ENCODE measurements at regions not wholly inside any gene's neighbourhood (a gene's known extent, or its start where the extent isn't known, plus 50 kb on each side); places are given as distances from the start of the nearest gene placed in this dataset.
A peak's percentile ranks its signal among the peaks of the same experiment; 100 is the strongest.
"Not testable (repeated sequence)": the region's sequence is repeated elsewhere in the genome, so short reads cannot be mapped to it uniquely, and the experiment has no call there.

- DNase-seq (ENCODE audit: low spot score), result no peak
Observed at GRCh38 chr9:73219985-73220626, 68.4 kb downstream of the ANXA1 start.

GRCh38 chr9:73223594-73223993 is 71.9 kb downstream of the ANXA1 start:
- DNase-seq (ENCODE audit: low spot score), result no peak

GRCh38 chr9:73229543-73229942 is 77.9 kb downstream of the ANXA1 start:
- no peak for DNase-seq (ENCODE audit: low spot score)

GRCh38 chr9:73230251-73230650 is 78.6 kb downstream of the ANXA1 start:
- no peak for DNase-seq (ENCODE audit: low spot score)

DNA sequence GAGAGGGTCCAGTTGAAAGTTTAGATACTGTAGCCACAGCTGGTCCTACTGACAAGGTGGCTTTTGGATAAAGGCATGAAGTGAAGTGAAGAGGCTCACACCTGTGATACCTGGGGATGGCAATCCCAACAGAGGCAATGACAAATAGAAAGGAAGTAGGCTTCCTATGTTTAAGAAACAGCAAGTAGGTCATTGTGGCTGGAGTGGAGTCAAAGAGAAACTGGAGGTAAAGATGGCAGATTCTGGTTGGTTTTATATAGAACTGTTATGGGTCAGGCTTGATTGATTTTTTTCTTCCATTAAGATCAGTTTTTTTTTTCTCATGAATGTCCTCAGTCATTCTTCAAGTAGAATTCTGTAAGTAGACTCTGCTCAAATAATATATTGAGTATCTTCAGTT is 79.5 kb downstream of the ANXA1 start:
- DNase-seq (ENCODE audit: low spot score), result no peak

GRCh38 chr9:73233359-73234007 is 81.8 kb downstream of the ANXA1 start:
- no peak for DNase-seq (ENCODE audit: low spot score)

DNA sequence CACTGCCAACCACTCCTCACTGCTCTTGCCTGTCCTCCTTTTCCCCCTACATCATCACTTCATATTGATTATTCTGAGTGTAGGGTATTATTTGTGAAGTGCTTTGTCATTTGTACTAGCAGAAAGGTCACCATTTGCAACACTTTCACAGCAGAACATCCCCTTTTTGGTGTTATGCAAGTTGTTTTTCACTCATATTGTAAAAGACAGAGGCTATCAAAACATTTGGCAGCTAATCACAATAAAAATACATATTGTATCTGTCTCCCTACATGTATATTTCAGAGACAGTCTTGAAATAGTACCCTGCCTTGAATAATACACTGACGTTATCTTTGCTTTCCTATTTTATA is 82.3 kb downstream of the ANXA1 start:
- no peak for DNase-seq (ENCODE audit: low spot score)

DNA sequence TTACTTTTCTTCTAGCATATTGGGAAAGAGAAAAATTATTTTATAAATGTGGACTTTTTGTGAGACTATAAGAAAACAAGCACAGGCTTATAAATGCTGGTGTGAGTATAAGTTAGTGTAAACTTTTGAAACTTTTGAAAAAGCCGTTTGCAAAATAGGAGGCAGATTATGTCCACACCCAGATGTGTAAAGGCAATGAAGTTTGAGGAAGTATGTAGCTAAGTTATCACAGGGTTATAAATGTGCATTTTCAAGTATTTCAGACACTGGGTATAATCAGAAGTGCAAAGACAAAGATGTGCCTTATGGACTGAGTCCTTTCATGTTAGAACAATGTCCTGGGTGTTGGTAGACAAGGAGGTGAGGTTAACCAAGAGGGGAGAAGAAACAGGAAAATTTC is 85.5 kb downstream of the ANXA1 start:
- DNase-seq (ENCODE audit: low spot score), result no peak

- no peak for DNase-seq (ENCODE audit: low spot score)
Observed at GRCh38 chr9:73239570-73240265, 88.1 kb downstream of the ANXA1 start.

GRCh38 chr9:73243078-73243477 is 91.4 kb downstream of the ANXA1 start:
- no peak for DNase-seq (ENCODE audit: low spot score)

GRCh38 chr9:73259086-73259696 is 107.5 kb downstream of the ANXA1 start:
- no peak for DNase-seq (ENCODE audit: low spot score)

DNA sequence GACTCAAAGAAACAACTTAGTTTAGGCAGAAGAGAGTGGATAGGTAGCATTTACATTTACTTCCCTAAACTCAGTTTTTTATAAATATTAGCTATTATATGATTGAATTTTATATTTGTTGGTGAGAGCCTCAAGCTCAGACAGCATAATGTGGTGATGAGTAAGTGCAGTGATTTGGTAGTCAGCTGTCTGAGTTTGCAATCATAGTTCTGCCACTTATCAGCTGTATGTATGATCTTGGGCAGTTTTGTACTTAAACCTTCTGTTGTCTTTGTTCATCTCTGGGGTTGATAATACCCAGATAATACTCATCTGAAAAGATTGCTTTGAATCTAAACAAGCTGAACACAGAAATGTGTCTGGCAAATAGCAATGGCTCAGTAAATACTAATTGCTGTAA is 108.8 kb downstream of the ANXA1 start:
- no peak for DNase-seq (ENCODE audit: low spot score)

DNA sequence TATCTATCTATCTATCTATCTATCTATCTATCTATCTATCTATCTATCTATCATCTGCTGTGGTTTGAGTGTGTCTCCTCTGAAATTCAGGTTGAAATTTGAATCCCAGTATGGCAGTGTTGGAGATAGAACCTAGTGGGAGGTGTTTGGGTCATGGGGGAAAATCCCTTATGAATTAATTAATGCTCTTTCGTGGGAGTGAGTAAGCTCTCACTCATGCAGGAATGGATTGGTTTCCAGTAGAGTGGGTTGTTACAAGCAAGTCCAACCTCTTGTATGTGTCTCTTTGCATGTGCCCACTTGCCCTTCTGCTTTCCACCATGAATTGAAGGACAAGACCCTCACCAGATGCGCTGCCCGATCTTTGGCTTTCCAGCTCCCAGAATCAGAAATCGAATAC is 113.0 kb downstream of the ANXA1 start:
- no peak for DNase-seq (ENCODE audit: low spot score)

GRCh38 chr9:73265876-73266275 is 114.2 kb downstream of the ANXA1 start:
- no peak for DNase-seq (ENCODE audit: low spot score)

GRCh38 chr9:73269430-73270101 is 117.9 kb downstream of the ANXA1 start:
- peak; percentile 23 for DNase-seq (ENCODE audit: low spot score)

GRCh38 chr9:73270967-73271721 is 119.5 kb downstream of the ANXA1 start:
- no peak for DNase-seq (ENCODE audit: low spot score)

DNA sequence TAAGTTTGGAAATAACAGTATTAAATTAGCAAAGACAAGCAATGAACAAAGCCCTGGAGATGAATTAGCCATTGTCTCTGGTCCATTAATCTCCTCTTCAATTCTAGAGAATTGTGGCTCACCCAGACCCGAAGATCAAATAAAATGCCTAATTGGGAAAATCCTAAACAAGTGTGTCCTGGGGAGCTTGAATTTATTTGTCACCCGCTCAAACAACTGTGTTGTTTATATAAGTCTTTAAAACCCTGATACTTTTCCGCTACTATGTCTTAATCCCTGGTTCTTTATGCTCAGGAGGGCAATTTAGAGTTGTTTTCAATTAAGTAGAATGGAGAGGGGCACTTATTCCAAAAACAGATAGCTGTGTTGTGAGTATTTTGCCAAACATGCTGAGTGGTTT is 128.4 kb downstream of the ANXA1 start:
- DNase-seq (ENCODE audit: low spot score), result no peak

GRCh38 chr9:73284377-73284776 is 132.7 kb downstream of the ANXA1 start:
- no peak for DNase-seq (ENCODE audit: low spot score)

DNA sequence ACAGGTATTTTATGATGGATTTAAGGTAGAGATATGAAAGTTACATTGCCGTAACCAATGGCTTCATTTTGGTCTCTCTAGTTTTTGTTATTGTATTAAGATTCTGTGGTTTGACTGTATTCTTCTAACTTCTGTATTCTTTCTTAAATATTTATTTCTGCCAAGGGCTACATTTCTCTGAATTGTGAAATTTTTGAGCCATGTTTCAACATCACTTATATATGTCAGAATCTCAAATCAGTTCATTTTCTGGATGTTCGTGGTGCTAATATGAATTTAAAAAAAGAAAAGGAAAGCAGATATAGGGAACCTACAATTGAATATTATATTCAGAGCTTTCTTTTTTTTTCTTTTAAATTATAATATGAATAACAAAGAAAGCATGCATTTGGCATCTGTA is 142.7 kb downstream of the ANXA1 start:
- no peak for DNase-seq (ENCODE audit: low spot score)

DNA sequence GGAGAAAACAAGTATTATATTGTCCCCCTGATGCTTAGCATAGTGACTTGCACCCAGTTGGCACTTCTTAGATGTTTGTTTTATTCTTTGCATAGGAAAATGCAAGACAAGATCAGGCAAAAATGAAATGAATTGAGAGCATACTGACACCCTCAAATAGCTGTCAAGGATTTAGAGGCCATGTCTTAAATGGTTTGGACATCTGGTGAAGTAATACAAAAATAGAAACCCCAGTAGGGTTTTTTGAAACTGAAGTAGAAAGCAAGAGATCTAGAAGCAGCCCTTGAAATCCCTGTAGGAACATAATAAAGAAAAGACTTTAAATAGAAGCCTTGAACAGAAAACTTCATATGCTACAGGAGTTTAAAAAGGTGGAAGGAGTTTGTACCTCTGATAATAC is 174.3 kb downstream of the ANXA1 start:
- no peak for DNase-seq (ENCODE audit: low spot score)

DNA sequence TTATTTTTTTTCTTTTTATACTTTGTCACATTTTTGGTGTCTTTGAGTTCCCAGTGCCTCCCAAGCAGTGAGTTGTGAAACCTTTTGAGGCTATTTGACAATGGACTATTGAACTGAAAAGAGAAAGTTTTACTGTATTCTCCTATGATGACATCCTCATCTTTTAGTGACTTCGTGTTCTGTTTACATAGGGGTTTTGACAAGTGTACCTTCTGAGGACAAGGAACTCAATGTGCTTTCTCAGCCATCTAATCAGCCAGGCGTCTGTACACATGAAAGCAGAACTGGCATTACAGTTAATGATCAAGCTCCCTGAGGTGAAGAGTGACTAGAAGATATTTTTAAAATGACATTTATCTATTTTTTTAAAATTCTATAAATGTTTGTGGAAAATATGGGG is 175.5 kb downstream of the ANXA1 start:
- no peak for DNase-seq (ENCODE audit: low spot score)

- DNase-seq (ENCODE audit: low spot score), result not testable (repeated sequence)
Observed at GRCh38 chr9:73337182-73337581, 185.5 kb downstream of the ANXA1 start.
